Neural progenitor cell (in vitro differentiated cells): ENCODE measurements at regions not wholly inside any gene's neighbourhood (a gene's known extent, or its start where the extent isn't known, plus 50 kb on each side); places are given as distances from the start of the nearest gene placed in this dataset.

ENCODE experiments used
- DNase-seq: peaks from one replicate; pipeline ENCODE4 v3.0.0-alpha.2; 2016; ENCODE audit warnings: low spot score
- H2AFZ ChIP-seq: fragments of 200-600 bp; sonication (generic); replicated peaks from 2 replicates; pipeline ENCODE4 v1.6.1; 2016; ENCODE audit warnings: antibody characterized with exemption
- H3F3A ChIP-seq: fragments of 200-600 bp; sonication (generic); 2 replicates; pipeline ENCODE4 v1.6.1; 2016; ENCODE audit warnings: antibody characterized with exemption, low read depth
- H3K27ac ChIP-seq: fragments of 200-600 bp; sonication (generic); 2 replicates; pipeline ENCODE4 v1.5.1; 2016; ENCODE audit warnings: mild to moderate bottlenecking
- H3K27me3 ChIP-seq: fragments of 200-600 bp; sonication (generic); 2 replicates; pipeline ENCODE4 v1.6.1; 2016; ENCODE audit warnings: mild to moderate bottlenecking, moderate library complexity
- H3K36me3 ChIP-seq: fragments of 200-600 bp; sonication (generic); 2 replicates; pipeline ENCODE4 v1.5.1; 2016
- H3K4me1 ChIP-seq: fragments of 200-600 bp; sonication (generic); 2 replicates; pipeline ENCODE4 v1.6.1; 2016; ENCODE audit warnings: mixed run types
- H3K4me2 ChIP-seq: fragments of 200-600 bp; sonication (generic); 2 replicates; pipeline ENCODE4 v1.6.1; 2016
- H3K4me3 ChIP-seq: fragments of 200-600 bp; sonication (generic); 2 replicates; pipeline ENCODE4 v1.5.1; 2016
- H3K79me2 ChIP-seq: fragments of 200-600 bp; sonication (generic); 2 replicates; pipeline ENCODE4 v1.6.1; 2016; ENCODE audit warnings: low read depth
- H3K9ac ChIP-seq: fragments of 200-600 bp; sonication (generic); 2 replicates; pipeline ENCODE4 v1.6.1; 2016
- H3K9me3 ChIP-seq: fragments of 200-600 bp; sonication (generic); 2 replicates; pipeline ENCODE4 v1.5.1; 2016; ENCODE audit warnings: low read depth
- H4K20me1 ChIP-seq: fragments of 200-600 bp; sonication (generic); 2 replicates; pipeline ENCODE4 v1.6.1; 2016; ENCODE audit warnings: low read depth
- H3K27ac Mint-ChIP-seq: 3 replicates; pipeline ENCODE4 v1.8.0; 2021; ENCODE audit warnings: mixed read lengths
- H3K27me3 Mint-ChIP-seq: 2 replicates; pipeline ENCODE4 v1.8.0; 2022; ENCODE audit warnings: low read depth, mild to moderate bottlenecking, inconsistent platforms, moderate library complexity, mixed read lengths; ENCODE audit not compliant: insufficient read depth
- H3K36me3 Mint-ChIP-seq: 3 replicates; pipeline ENCODE4 v1.8.0; 2021; ENCODE audit warnings: mixed read lengths
- H3K4me1 Mint-ChIP-seq: 3 replicates; pipeline ENCODE4 v1.8.0; 2021; ENCODE audit warnings: mixed read lengths
- H3K4me3 Mint-ChIP-seq: 3 replicates; pipeline ENCODE4 v1.8.0; 2021; ENCODE audit warnings: mild to moderate bottlenecking, moderate library complexity, mixed read lengths
- H3K9me3 Mint-ChIP-seq: 3 replicates; pipeline ENCODE4 v1.8.0; 2020; ENCODE audit warnings: mixed read lengths
- CTCF ChIP-seq: fragments of 200-600 bp; sonication (generic); IDR thresholded peaks from 2 replicates; pipeline ENCODE4 v1.5.1; 2017; ENCODE audit warnings: antibody characterized with exemption, mild to moderate bottlenecking
- EZH2 ChIP-seq: fragments of 200-600 bp; sonication (generic); IDR thresholded peaks from 2 replicates; pipeline ENCODE4 v1.6.1; 2017; ENCODE audit warnings: antibody characterized with exemption, mild to moderate bottlenecking, moderate library complexity
- EZH2phosphoT487 ChIP-seq: fragments of 200-600 bp; sonication (generic); IDR thresholded peaks from 2 replicates; pipeline ENCODE4 v1.6.1; 2017; ENCODE audit warnings: antibody characterized with exemption

GRCh38 chr22:48071828-48072227 lies 1309.4 kb downstream of the TBC1D22A start:
- Histone ChIP-seq H3K4me1 (peaks cover 22% of the 10 kb centered on the region), H3K79me2 (no peaks in the 10 kb centered on the region), H3K27ac (no peak overlapping the region), H2AFZ (no peak overlapping the region), H3K4me3 (no peak overlapping the region), H3K36me3 (no peaks in the 10 kb centered on the region), H3F3A (no peaks in the 10 kb centered on the region), H3K27me3 (no peaks in the 10 kb centered on the region), H4K20me1 (no peaks in the 10 kb centered on the region), H3K9ac (no peak overlapping the region), H3K4me2 (no peak overlapping the region), H3K9me3 (no peaks in the 10 kb centered on the region)
- no peak for DNase-seq
- Mint-ChIP-seq H3K36me3 (peaks cover 2% of the 10 kb centered on the region), H3K27me3 (peaks cover 19% of the 10 kb centered on the region), H3K4me3 (no peak overlapping the region), H3K4me1 (peaks cover 32% of the 10 kb centered on the region), H3K27ac (no peak overlapping the region), H3K9me3 (peaks cover 9% of the 10 kb centered on the region)
- TF ChIP-seq CTCF, result no peak
- no peak for TF ChIP-seq EZH2phosphoT487
- TF ChIP-seq EZH2, result no peak

- Histone ChIP-seq H3K4me2 (no peak overlapping the region), H3K36me3 (no peaks in the 10 kb centered on the region), H3K4me3 (no peak overlapping the region), H4K20me1 (no peaks in the 10 kb centered on the region), H2AFZ (no peak overlapping the region), H3K27me3 (no peaks in the 10 kb centered on the region), H3F3A (no peaks in the 10 kb centered on the region), H3K79me2 (no peaks in the 10 kb centered on the region), H3K27ac (no peak overlapping the region), H3K4me1 (peaks cover 17% of the 10 kb centered on the region), H3K9me3 (no peaks in the 10 kb centered on the region), H3K9ac (no peak overlapping the region)
- TF ChIP-seq CTCF, result no peak
- no peak for TF ChIP-seq EZH2phosphoT487
- TF ChIP-seq EZH2, result no peak
- peaks cover 27% of the 10 kb centered on the region for H3K4me1 Mint-ChIP-seq
- H3K36me3 Mint-ChIP-seq, result peaks cover 2% of the 10 kb centered on the region
- H3K27me3 Mint-ChIP-seq, result peaks cover 19% of the 10 kb centered on the region
- peaks cover 9% of the 10 kb centered on the region for H3K9me3 Mint-ChIP-seq
- no peak overlapping the region for H3K4me3 Mint-ChIP-seq
- DNase-seq, result no peak
- H3K27ac Mint-ChIP-seq, result no peak overlapping the region
These were observed 1308.9 kb downstream of the TBC1D22A start for GRCh38 chr22:48071305-48071704.

- no peak overlapping the region for H3K4me3 Mint-ChIP-seq
- peak; percentile 33 for DNase-seq
These were observed 1308.3 kb downstream of the TBC1D22A start for GRCh38 chr22:48070760-48071159.

More at GRCh38 chr22:48070760-48071159, 1308.3 kb downstream of the TBC1D22A start:
- Histone ChIP-seq H4K20me1 (no peaks in the 10 kb centered on the region), H2AFZ (no peak overlapping the region), H3K4me3 (no peak overlapping the region), H3K4me1 (peaks cover 13% of the 10 kb centered on the region), H3K9ac (no peak overlapping the region), H3K27ac (no peak overlapping the region), H3K27me3 (no peaks in the 10 kb centered on the region), H3K36me3 (no peaks in the 10 kb centered on the region), H3K79me2 (no peaks in the 10 kb centered on the region), H3K4me2 (no peak overlapping the region), H3K9me3 (no peaks in the 10 kb centered on the region), H3F3A (no peaks in the 10 kb centered on the region)
- Mint-ChIP-seq H3K4me1 (peaks cover 22% of the 10 kb centered on the region), H3K27ac (peak overlapping the region; percentile 29), H3K36me3 (peaks cover 2% of the 10 kb centered on the region), H3K9me3 (peaks cover 9% of the 10 kb centered on the region), H3K27me3 (peaks cover 19% of the 10 kb centered on the region)
- no peak for TF ChIP-seq EZH2
- TF ChIP-seq CTCF, result peak; percentile 29
